22Rv1 (cell line): ENCODE measurements at regions not wholly inside any gene's neighbourhood (a gene's known extent, or its start where the extent isn't known, plus 50 kb on each side); places are given as distances from the start of the nearest gene placed in this dataset.

Experiments used
- ZFX ChIP-seq: fragments of 450-650 bp; IDR thresholded peaks from 2 replicates; pipeline ENCODE4 v1.6.1; 2017; ENCODE audit warnings: antibody characterized with exemption, borderline replicate concordance
- TF ChIP-seq, protein P1 (sequence below): fragments of 450-650 bp; IDR thresholded peaks from 2 replicates; pipeline ENCODE4 v1.5.1; 2017; ENCODE audit warnings: mild to moderate bottlenecking

- TF ChIP-seq, protein P1, sequence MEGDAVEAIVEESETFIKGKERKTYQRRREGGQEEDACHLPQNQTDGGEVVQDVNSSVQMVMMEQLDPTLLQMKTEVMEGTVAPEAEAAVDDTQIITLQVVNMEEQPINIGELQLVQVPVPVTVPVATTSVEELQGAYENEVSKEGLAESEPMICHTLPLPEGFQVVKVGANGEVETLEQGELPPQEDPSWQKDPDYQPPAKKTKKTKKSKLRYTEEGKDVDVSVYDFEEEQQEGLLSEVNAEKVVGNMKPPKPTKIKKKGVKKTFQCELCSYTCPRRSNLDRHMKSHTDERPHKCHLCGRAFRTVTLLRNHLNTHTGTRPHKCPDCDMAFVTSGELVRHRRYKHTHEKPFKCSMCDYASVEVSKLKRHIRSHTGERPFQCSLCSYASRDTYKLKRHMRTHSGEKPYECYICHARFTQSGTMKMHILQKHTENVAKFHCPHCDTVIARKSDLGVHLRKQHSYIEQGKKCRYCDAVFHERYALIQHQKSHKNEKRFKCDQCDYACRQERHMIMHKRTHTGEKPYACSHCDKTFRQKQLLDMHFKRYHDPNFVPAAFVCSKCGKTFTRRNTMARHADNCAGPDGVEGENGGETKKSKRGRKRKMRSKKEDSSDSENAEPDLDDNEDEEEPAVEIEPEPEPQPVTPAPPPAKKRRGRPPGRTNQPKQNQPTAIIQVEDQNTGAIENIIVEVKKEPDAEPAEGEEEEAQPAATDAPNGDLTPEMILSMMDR, result no peak
- TF ChIP-seq ZFX, result no peak
These were observed 658.5 kb downstream of the USP25 start for GRCh38 chr21:16388291-16388690.
